ENCODE measurements at regions not wholly inside any gene's neighbourhood (a gene's known extent, or its start where the extent isn't known, plus 50 kb on each side); places are given as distances from the start of the nearest gene placed in this dataset.
"Not testable (repeated sequence)": the region's sequence is repeated elsewhere in the genome, so short reads cannot be mapped to it uniquely, and the experiment has no call there.

GRCh38 chr6:98324446-98324845 is 509.9 kb upstream of the POU3F2 start:
- no peak for DNase-seq (ENCODE audit: low read depth)

- DNase-seq (ENCODE audit: low read depth), result no peak
Observed at GRCh38 chr6:98325366-98325765, 509.0 kb upstream of the POU3F2 start.

- DNase-seq (ENCODE audit: low read depth), result no peak
Observed at GRCh38 chr6:98333273-98333672, 501.1 kb upstream of the POU3F2 start.

DNA sequence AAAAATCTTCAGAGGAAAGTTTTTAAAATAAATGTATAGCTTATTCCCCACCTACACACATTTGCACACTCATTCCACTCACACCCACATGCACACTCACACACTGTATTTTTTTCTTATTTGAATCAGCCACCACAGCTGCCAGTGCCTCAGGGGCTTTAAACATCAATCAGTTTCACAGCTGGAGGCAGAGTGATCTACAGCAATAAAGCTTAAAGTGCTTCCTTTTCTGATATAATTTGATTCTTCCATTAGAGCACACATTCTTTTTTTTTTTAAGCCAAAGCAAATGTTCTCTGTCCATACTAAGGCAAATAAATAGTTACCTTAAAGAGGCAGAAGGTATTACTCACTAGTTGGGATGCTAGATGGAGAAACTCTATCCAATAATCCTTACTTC is 498.8 kb upstream of the POU3F2 start:
- DNase-seq (ENCODE audit: low read depth), result no peak

DNA sequence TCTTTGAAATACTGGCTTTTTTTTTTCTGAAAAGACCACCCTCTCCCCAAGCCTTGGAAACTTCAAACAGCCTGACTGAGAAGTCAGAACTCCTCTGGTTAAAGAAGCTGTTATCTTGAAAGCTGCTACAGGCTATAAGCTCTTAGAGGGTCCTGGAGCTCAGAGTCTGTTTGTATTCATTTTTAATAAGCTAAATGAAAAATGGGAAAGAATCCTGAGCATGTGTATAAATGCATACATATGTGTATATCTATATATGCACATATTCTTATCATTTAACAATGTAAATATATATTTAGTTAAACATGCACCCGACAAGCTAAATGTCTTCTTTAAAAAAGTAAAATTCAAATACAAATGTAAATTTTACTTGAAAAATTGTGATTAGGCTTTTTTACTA is 494.9 kb upstream of the POU3F2 start:
- no peak for DNase-seq (ENCODE audit: low read depth)

DNA sequence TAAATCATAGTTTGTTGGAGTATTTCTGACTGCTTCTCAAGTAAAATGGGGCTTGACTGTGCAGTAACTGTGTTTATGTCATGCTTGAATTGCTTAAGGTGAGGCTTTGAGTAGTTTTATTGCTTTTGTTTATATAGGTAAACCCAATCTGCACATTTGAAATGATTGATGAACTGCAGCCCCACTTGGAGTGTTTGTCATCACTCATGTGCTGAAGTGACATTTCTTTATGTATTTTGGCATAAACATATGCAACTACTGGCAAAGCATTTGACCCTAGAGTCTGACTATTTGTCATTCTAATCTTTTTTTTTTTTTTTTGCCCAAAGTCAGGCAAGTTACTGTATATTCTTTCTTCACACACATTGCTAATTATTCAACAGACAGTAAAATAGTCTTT is 491.4 kb upstream of the POU3F2 start:
- DNase-seq (ENCODE audit: low read depth), result no peak

DNA sequence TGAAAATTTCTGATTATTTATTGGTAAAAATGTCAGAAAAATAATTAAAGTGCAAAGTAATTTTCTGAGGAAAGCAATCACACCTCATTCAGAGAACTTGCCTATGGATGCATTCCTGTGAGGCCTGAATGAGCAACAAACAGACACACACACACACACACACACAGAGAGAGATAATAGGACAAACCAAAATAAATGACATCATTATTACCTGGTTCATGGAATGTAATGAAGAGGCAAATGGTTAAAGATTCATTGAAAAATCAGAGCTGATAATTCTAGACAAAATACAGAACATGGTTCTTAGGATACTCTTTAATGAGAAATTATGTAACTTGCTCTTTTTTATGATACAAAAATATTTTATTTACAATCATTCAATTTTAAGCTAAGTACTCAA is 490.6 kb upstream of the POU3F2 start:
- DNase-seq (ENCODE audit: low read depth), result no peak

- no peak for DNase-seq (ENCODE audit: low read depth)
Observed at GRCh38 chr6:98352348-98352747, 482.0 kb upstream of the POU3F2 start.

DNA sequence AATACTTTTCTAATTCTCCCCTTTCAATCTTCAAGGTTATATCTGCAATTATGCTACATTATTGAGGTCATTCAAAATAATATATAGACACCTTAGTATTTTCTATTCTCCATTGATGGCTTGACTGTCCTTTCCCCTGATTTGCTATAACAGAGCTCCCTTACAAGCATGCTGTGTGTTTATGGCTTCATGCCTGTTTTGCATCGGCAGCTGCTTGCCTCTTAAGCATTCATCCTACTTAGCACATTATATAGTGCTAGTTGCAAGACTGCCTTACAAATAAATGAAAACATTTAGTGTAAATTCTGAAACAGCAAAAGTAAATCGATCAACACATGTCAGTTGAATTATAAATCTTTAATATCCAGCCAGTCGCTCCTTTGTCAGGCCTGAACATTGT is 476.2 kb upstream of the POU3F2 start:
- DNase-seq (ENCODE audit: low read depth), result no peak

DNA sequence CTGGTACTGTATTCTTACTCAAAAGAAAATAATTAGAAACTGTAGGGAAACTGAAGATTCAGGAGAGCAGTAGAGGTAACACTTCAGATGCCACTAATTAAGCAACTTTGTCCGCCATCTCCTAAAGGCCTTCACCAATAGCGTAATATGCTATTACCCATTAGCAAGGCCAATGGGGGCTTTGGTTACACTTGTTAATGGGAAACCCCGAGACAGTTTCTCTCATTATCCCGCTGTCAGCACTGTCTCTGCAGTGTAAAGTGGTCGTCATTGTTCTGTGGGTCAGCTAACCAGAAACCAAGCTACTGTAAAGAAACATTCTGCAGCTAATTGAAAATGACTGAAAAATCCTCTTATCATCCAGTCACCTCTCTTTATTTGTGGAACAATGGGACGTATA is 468.0 kb upstream of the POU3F2 start:
- no peak for DNase-seq (ENCODE audit: low read depth)

DNA sequence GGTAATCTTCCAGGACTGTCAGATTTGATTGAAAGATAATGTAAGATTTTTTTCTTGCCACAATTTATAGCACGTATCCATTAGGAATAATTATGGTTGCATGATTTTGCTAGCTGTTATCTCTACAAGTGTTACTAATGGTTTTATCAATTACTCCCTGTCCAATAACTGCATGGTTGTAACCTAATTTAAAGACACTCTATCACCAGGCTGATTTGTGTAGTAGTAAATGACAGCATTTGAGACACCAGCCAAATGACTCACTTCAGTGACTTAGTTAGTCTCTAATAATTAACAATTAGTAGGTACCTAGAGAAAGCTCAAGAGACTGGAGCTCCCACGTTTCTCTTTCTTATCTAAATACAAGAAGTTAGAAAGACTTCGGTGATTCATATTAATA is 453.8 kb upstream of the POU3F2 start:
- DNase-seq (ENCODE audit: low read depth), result no peak

GRCh38 chr6:98382246-98382645 is 452.1 kb upstream of the POU3F2 start:
- no peak for DNase-seq (ENCODE audit: low read depth)

GRCh38 chr6:98384334-98384733 is 450.0 kb upstream of the POU3F2 start:
- DNase-seq (ENCODE audit: low read depth), result no peak

DNA sequence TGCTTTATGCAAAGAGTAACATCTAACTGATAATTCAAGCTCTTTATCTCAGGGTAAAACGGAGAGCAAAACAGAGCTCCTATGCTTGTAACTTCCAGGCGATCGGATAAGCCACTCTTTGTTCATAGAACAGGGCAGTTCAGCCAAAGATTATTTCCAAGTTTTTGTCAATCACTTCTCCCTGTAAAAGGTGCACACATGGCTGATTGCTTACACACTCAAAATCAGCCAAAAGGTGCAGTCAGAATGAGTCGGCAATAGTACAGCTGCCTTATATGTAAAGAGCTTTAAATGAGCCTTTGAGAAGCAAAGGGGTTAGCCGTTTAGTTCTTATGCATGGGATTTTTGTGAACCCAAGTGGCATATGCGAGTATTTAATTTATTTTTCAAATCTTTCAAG is 449.6 kb upstream of the POU3F2 start:
- no peak for DNase-seq (ENCODE audit: low read depth)

- no peak for DNase-seq (ENCODE audit: low read depth)
Observed at GRCh38 chr6:98395610-98396166, 438.7 kb upstream of the POU3F2 start.

DNA sequence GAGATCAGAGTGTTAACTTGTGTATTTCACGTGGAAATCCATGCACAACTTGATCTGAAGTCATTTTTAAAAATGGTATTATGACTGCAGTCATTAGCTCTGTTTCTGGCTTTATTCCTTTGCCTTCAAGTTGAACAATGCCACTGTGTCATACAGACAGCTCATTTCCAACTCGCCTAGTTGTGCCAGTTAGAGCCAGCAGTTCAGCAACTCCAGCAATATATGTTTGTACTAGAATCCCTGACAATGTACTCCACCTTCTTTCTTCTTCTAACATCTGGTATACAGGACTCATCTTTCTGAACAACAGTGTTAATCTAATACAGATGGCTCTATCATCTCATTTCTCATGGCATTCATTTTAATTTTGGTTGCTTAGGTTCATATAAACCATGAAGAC is 418.3 kb upstream of the POU3F2 start:
- DNase-seq (ENCODE audit: low read depth), result no peak

GRCh38 chr6:98416497-98417158 is 417.7 kb upstream of the POU3F2 start:
- not testable (repeated sequence) for DNase-seq (ENCODE audit: low read depth)

- no peak for DNase-seq (ENCODE audit: low read depth)
Observed at GRCh38 chr6:98433325-98434056, 400.9 kb upstream of the POU3F2 start.

- no peak for DNase-seq (ENCODE audit: low read depth)
Observed at GRCh38 chr6:98443633-98444032, 390.7 kb upstream of the POU3F2 start.

DNA sequence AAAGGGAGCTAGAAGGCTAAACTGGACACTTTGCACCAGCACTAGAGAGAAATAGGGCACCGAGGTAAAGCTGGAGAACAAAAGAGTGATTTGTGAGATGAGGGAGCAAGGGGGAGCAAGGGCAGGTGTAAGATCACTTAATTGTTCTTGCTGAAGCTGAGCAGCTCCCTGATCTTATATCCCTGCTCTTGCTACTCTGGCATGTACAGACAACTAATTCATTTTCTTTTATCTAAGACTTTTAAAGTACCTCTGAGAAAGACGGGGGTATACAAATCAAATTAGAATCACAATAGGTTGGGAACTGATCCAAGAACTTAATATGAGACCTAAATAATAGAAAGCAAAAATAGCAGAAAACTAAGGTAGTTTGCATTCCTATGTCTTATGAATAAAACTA is 381.7 kb upstream of the POU3F2 start:
- DNase-seq (ENCODE audit: low read depth), result no peak

GRCh38 chr6:98454809-98455322 is 379.5 kb upstream of the POU3F2 start:
- no peak for DNase-seq (ENCODE audit: low read depth)

GRCh38 chr6:98458708-98459107 is 375.7 kb upstream of the POU3F2 start:
- DNase-seq (ENCODE audit: low read depth), result no peak

Measured in stimulated activated CD8-positive, alpha-beta memory T cell treated with anti-CD3 and anti-CD28 coated beads, Interleukin-15, amount 100 ng/mL, for 24 hours (primary cell).